ENCODE measurements at regions not wholly inside any gene's neighbourhood (a gene's known extent, or its start where the extent isn't known, plus 50 kb on each side); places are given as distances from the start of the nearest gene placed in this dataset.

DNA sequence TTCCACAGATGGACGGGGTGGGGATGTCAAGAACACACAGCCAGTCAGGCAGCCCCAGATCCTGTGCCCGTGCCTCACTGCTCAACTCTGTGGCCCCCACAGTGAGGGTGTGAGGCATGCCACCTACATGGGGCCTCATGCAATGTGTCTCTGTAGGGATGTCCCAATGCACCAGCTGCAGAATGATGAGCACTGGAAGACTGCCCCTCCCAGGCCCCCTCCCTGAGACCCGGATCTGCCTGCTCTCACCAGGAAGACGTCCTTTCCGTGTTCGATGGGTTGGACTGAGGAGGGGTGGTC is 124.2 kb downstream of the TWIST2 start:
- H3K27me3 ChIP-seq (ENCODE audit: control insufficient read depth, insufficient read depth, low read length): no peaks in the 10 kb centered on the region; the same call in 1 of the 2 replicates
- 0 out of 2 replicates have a peak overlapping the region, but pooled peaks have one; percentile 3 for H2BK120ac ChIP-seq (ENCODE audit: low read depth, low read length)
- ATAC-seq (ENCODE audit: low read depth) (no peak), DNase-seq (no peak)
- in situ Hi-C loops (cut with MboI; ENCODE audit: low sequenced_read_pairs) (loop anchor here (25.0 kb wide), 1 partner anchor 610 kb away; no protein-coding TSS in a partner anchor), dilution Hi-C loops (cut with HindIII; ENCODE audit: low sequenced_read_pairs, unreplicated experiment) (no loop called here), intact Hi-C loops (cut with micrococcal nuclease) (loop anchor here (10.0 kb wide), 2 partner anchors 187 to 247 kb away; no protein-coding TSS in a partner anchor)
- H3K4me1 ChIP-seq (ENCODE audit: control insufficient read depth, insufficient read depth, low read length): peaks cover 10% of the 10 kb centered on the region
- no peaks in the 10 kb centered on the region for H3K79me1 ChIP-seq (ENCODE audit: low read depth in 1 of 2, low read length in 2 of 2)
- no peak overlapping the region for H3K23ac ChIP-seq (ENCODE audit: low read depth, low read length)
- ChIA-PET POLR2A (ENCODE audit: unreplicated experiment) (no interaction called here), CTCF (no interaction called here)
- BruUV-seq (replicated peaks): no TSS peak
- no peak overlapping the region; the same call in 1 of the 2 replicates for H4K91ac ChIP-seq (ENCODE audit: insufficient read depth, low read depth, low read length)
- no peaks in the 10 kb centered on the region for H3K9me3 ChIP-seq (ENCODE audit: control insufficient read depth, insufficient read depth, low read length)
- no peaks in the 10 kb centered on the region for H4K20me1 ChIP-seq (ENCODE audit: insufficient read depth, low read length)
- peak overlapping the region; percentile 17 for H2AK9ac ChIP-seq (replicated peaks; ENCODE audit: low read depth, low read length, poor library complexity)
- no peak overlapping the region for H2BK20ac ChIP-seq (ENCODE audit: low read depth, low read length)
- H2AFZ ChIP-seq (replicated peaks; ENCODE audit: low read length, poor library complexity): no peak overlapping the region
- H3K27ac ChIP-seq (ENCODE audit: insufficient read depth, low read length): no peak overlapping the region
- H3K14ac ChIP-seq (replicated peaks; ENCODE audit: low read depth, low read length): no peak overlapping the region
- TF ChIP-seq RFX5 (IDR thresholded peaks at IDR 0.05; ENCODE audit: low read depth, low read length) (no peak), NFE2L2 (IDR thresholded peaks at IDR 0.05; ENCODE audit: low read depth, low read length) (no peak), CHD1 (IDR thresholded peaks at IDR 0.05; ENCODE audit: low read depth, low read length) (no peak), CEBPB (IDR thresholded peaks at IDR 0.05; ENCODE audit: low read depth, low read length) (no peak), RAD21 (IDR thresholded peaks at IDR 0.05; ENCODE audit: low read length) (no peak), SMC3 (IDR thresholded peaks at IDR 0.05; ENCODE audit: low read depth, low read length) (no peak), MXI1 (IDR thresholded peaks at IDR 0.05; ENCODE audit: borderline replicate concordance, low read depth, low read length) (no peak), BHLHE40 (IDR thresholded peaks at IDR 0.05; ENCODE audit: low read depth, low read length) (no peak)
- TF ChIP-seq, protein P1, sequence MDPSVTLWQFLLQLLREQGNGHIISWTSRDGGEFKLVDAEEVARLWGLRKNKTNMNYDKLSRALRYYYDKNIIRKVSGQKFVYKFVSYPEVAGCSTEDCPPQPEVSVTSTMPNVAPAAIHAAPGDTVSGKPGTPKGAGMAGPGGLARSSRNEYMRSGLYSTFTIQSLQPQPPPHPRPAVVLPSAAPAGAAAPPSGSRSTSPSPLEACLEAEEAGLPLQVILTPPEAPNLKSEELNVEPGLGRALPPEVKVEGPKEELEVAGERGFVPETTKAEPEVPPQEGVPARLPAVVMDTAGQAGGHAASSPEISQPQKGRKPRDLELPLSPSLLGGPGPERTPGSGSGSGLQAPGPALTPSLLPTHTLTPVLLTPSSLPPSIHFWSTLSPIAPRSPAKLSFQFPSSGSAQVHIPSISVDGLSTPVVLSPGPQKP (IDR thresholded peaks at IDR 0.05; ENCODE audit: borderline replicate concordance, low read depth, low read length): no peak
- TF ChIP-seq, protein P2, sequence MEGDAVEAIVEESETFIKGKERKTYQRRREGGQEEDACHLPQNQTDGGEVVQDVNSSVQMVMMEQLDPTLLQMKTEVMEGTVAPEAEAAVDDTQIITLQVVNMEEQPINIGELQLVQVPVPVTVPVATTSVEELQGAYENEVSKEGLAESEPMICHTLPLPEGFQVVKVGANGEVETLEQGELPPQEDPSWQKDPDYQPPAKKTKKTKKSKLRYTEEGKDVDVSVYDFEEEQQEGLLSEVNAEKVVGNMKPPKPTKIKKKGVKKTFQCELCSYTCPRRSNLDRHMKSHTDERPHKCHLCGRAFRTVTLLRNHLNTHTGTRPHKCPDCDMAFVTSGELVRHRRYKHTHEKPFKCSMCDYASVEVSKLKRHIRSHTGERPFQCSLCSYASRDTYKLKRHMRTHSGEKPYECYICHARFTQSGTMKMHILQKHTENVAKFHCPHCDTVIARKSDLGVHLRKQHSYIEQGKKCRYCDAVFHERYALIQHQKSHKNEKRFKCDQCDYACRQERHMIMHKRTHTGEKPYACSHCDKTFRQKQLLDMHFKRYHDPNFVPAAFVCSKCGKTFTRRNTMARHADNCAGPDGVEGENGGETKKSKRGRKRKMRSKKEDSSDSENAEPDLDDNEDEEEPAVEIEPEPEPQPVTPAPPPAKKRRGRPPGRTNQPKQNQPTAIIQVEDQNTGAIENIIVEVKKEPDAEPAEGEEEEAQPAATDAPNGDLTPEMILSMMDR (conservative IDR thresholded peaks at IDR 0.05; ENCODE audit: low read depth, low read length): no peak
- peaks cover 3% of the 10 kb centered on the region; the same call in 1 of the 2 replicates for H3K9me1 ChIP-seq (ENCODE audit: insufficient read depth, low read length)
- 85% methylated on average over 2 of the region's 6 CpGs; no CpG with 5 or more reads in 1 of the 2 experiments for WGBS, 2 experiments (ENCODE audit: extremely low coverage in 2 of 2, insufficient read length in 1 of 2)
- no peak overlapping the region for H2BK15ac ChIP-seq (ENCODE audit: low read depth, low read length)
- no peak overlapping the region for H3K18ac ChIP-seq (ENCODE audit: low read depth, low read length)
- no peak overlapping the region for H3K4me3 ChIP-seq (ENCODE audit: insufficient read depth, low read depth, low read length)
- no peak overlapping the region for H3K56ac ChIP-seq (ENCODE audit: extremely low read depth, insufficient read depth, low read length)
- no peak overlapping the region for H2BK5ac ChIP-seq (ENCODE audit: low read depth, low read length, poor library complexity, severe bottlenecking)
- no peak overlapping the region for H4K8ac ChIP-seq (ENCODE audit: low read depth in 2 of 2, low read length in 2 of 2)
- H4K5ac ChIP-seq (ENCODE audit: low read depth, low read length): no peak overlapping the region
- H3K9ac ChIP-seq (ENCODE audit: low read depth, low read length): no peak overlapping the region
- no peak overlapping the region for H3K4me2 ChIP-seq (ENCODE audit: low read depth, low read length)
- no peak overlapping the region for H2AK5ac ChIP-seq (ENCODE audit: low read depth, low read length)
- H3K4ac ChIP-seq (ENCODE audit: low read depth, low read length): peak overlapping the region; percentile 8; the same call in 1 of the 2 replicates
- no peaks in the 10 kb centered on the region for H3K36me3 ChIP-seq (ENCODE audit: control insufficient read depth, insufficient read depth, low read length)
